Renal cortex interstitium (tissue), 11 donors: ENCODE measurements at regions not wholly inside any gene's neighbourhood (a gene's known extent, or its start where the extent isn't known, plus 50 kb on each side); places are given as distances from the start of the nearest gene placed in this dataset.
"Not testable (repeated sequence)": the region's sequence is repeated elsewhere in the genome, so short reads cannot be mapped to it uniquely, and the experiment has no call there.

Experiments used
- DNase-seq, 11 donors: peaks; one replicate each; pipeline ENCODE4 v3.0.0-alpha.2; 2013; ENCODE audit warnings: low read depth in 9 of 11, low spot score in 4 of 11; ENCODE audit errors: extremely low read depth in 1 of 11

- DNase-seq: no peak
These were observed 136.7 kb upstream of the TAF11L2 start for GRCh38 chr5:17361331-17361730.

- DNase-seq: no peak
These were observed 132.8 kb upstream of the TAF11L2 start for GRCh38 chr5:17364987-17365810.

GRCh38 chr5:17365811-17366138 lies 132.3 kb upstream of the TAF11L2 start:
- DNase-seq: no peak

GRCh38 chr5:17367256-17367840 lies 130.7 kb upstream of the TAF11L2 start:
- DNase-seq: no peak

- no peak for DNase-seq
These were observed 127.4 kb upstream of the TAF11L2 start for GRCh38 chr5:17370651-17371050.

GRCh38 chr5:17373406-17373805 lies 124.6 kb upstream of the TAF11L2 start:
- no peak for DNase-seq

GRCh38 chr5:17373814-17374556 lies 124.0 kb upstream of the TAF11L2 start:
- no peak for DNase-seq

- no peak for DNase-seq
These were observed 122.9 kb upstream of the TAF11L2 start for GRCh38 chr5:17374973-17375742.

GRCh38 chr5:17375886-17376285 lies 122.1 kb upstream of the TAF11L2 start:
- not testable (repeated sequence) for DNase-seq

GRCh38 chr5:17378346-17378997 lies 119.6 kb upstream of the TAF11L2 start:
- no peak for DNase-seq

- DNase-seq: no peak
These were observed 118.7 kb upstream of the TAF11L2 start for GRCh38 chr5:17379100-17379951.

- no peak for DNase-seq
These were observed 116.1 kb upstream of the TAF11L2 start for GRCh38 chr5:17381932-17382331.

GRCh38 chr5:17383526-17383925 lies 114.5 kb upstream of the TAF11L2 start:
- DNase-seq: no peak

GRCh38 chr5:17384181-17384580 lies 113.8 kb upstream of the TAF11L2 start:
- DNase-seq: no peak

GRCh38 chr5:17388717-17389116 lies 109.3 kb upstream of the TAF11L2 start:
- DNase-seq: no peak

GRCh38 chr5:17394086-17394485 lies 103.9 kb upstream of the TAF11L2 start:
- DNase-seq: no peak

- DNase-seq: peak in 2 of 11 donors; percentile 21 to 23
These were observed 102.7 kb upstream of the TAF11L2 start for GRCh38 chr5:17395106-17395880.
